ENCODE measurements at regions not wholly inside any gene's neighbourhood (a gene's known extent, or its start where the extent isn't known, plus 50 kb on each side); places are given as distances from the start of the nearest gene placed in this dataset.

DNA sequence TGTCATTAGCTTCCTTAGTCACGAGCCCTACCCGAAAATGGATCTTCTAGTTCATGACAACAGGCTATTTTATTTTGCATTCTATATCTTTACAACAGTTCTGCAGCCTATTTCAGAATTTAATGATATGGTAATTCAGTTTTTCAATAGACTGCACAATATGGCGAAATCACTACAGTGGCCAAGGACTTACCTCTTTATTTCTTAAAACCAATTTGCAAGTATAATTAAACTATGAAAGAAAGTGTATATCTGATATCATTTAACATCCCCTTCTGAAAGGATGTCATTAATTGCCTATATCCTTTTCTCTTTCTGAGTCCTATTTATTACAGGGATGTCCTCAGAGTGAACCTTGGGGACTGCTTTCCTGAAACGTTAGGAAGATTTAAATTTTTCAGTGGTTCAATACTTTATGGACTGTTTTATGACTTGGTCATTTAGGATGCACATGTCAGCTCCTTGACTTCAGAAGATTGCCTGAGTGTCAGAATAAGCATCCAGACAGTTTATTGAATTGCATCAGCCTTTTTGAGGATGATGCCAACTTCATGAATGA, 190.8 kb upstream of the GEMIN8 start:
- TF ChIP-seq EZH2phosphoT487 (IDR thresholded peaks at IDR 0.05; ENCODE audit: borderline replicate concordance, low read depth) (no peak), FOSL2 (IDR thresholded peaks at IDR 0.05; ENCODE audit: borderline replicate concordance, low read depth) (no peak), CHD2 (IDR thresholded peaks at IDR 0.05; ENCODE audit: low read length, partially characterized antibody) (no peak), RFX5 (IDR thresholded peaks at IDR 0.05; ENCODE audit: low read length) (no peak), POLR2AphosphoS5 (IDR thresholded peaks at IDR 0.05; ENCODE audit: low read depth, low read length) (no peak), MXI1 (IDR thresholded peaks at IDR 0.05; ENCODE audit: low read depth, low read length) (no peak), NFIC (IDR thresholded peaks at IDR 0.05; ENCODE audit: borderline replicate concordance) (no peak), MEF2A (IDR thresholded peaks at IDR 0.05; ENCODE audit: borderline replicate concordance, low read depth) (no peak), RCOR1 (IDR thresholded peaks at IDR 0.05; ENCODE audit: low read length) (no peak), GATA2 (CRISPR knock-in tag; IDR thresholded peaks at IDR 0.05) (no peak), FOXJ3 (CRISPR knock-in tag; IDR thresholded peaks at IDR 0.05) (no peak), JUND (IDR thresholded peaks at IDR 0.05) (no peak)
- TF ChIP-seq, protein P1, sequence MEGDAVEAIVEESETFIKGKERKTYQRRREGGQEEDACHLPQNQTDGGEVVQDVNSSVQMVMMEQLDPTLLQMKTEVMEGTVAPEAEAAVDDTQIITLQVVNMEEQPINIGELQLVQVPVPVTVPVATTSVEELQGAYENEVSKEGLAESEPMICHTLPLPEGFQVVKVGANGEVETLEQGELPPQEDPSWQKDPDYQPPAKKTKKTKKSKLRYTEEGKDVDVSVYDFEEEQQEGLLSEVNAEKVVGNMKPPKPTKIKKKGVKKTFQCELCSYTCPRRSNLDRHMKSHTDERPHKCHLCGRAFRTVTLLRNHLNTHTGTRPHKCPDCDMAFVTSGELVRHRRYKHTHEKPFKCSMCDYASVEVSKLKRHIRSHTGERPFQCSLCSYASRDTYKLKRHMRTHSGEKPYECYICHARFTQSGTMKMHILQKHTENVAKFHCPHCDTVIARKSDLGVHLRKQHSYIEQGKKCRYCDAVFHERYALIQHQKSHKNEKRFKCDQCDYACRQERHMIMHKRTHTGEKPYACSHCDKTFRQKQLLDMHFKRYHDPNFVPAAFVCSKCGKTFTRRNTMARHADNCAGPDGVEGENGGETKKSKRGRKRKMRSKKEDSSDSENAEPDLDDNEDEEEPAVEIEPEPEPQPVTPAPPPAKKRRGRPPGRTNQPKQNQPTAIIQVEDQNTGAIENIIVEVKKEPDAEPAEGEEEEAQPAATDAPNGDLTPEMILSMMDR (IDR thresholded peaks at IDR 0.05), result no peak
- TF ChIP-seq, protein P2, sequence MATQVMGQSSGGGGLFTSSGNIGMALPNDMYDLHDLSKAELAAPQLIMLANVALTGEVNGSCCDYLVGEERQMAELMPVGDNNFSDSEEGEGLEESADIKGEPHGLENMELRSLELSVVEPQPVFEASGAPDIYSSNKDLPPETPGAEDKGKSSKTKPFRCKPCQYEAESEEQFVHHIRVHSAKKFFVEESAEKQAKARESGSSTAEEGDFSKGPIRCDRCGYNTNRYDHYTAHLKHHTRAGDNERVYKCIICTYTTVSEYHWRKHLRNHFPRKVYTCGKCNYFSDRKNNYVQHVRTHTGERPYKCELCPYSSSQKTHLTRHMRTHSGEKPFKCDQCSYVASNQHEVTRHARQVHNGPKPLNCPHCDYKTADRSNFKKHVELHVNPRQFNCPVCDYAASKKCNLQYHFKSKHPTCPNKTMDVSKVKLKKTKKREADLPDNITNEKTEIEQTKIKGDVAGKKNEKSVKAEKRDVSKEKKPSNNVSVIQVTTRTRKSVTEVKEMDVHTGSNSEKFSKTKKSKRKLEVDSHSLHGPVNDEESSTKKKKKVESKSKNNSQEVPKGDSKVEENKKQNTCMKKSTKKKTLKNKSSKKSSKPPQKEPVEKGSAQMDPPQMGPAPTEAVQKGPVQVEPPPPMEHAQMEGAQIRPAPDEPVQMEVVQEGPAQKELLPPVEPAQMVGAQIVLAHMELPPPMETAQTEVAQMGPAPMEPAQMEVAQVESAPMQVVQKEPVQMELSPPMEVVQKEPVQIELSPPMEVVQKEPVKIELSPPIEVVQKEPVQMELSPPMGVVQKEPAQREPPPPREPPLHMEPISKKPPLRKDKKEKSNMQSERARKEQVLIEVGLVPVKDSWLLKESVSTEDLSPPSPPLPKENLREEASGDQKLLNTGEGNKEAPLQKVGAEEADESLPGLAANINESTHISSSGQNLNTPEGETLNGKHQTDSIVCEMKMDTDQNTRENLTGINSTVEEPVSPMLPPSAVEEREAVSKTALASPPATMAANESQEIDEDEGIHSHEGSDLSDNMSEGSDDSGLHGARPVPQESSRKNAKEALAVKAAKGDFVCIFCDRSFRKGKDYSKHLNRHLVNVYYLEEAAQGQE (IDR thresholded peaks at IDR 0.05; ENCODE audit: low read depth, low read length), result no peak
- TF ChIP-seq, protein P3, sequence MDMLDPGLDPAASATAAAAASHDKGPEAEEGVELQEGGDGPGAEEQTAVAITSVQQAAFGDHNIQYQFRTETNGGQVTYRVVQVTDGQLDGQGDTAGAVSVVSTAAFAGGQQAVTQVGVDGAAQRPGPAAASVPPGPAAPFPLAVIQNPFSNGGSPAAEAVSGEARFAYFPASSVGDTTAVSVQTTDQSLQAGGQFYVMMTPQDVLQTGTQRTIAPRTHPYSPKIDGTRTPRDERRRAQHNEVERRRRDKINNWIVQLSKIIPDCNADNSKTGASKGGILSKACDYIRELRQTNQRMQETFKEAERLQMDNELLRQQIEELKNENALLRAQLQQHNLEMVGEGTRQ (IDR thresholded peaks at IDR 0.05; ENCODE audit: borderline replicate concordance, low read depth, low read length), result no peak
- TF ChIP-seq, protein P4, sequence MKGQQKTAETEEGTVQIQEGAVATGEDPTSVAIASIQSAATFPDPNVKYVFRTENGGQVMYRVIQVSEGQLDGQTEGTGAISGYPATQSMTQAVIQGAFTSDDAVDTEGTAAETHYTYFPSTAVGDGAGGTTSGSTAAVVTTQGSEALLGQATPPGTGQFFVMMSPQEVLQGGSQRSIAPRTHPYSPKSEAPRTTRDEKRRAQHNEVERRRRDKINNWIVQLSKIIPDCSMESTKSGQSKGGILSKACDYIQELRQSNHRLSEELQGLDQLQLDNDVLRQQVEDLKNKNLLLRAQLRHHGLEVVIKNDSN (IDR thresholded peaks at IDR 0.05; ENCODE audit: borderline replicate concordance, low read depth), result no peak
- TF ChIP-seq, protein P5, sequence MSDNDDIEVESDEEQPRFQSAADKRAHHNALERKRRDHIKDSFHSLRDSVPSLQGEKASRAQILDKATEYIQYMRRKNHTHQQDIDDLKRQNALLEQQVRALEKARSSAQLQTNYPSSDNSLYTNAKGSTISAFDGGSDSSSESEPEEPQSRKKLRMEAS (IDR thresholded peaks at IDR 0.05; ENCODE audit: low read depth), result no peak
- no peaks in the 10 kb centered on the region for H3K9me3 ChIP-seq
- H4K20me1 ChIP-seq (ENCODE audit: insufficient read depth), result no peaks in the 10 kb centered on the region
- no peaks in the 10 kb centered on the region for H3F3A ChIP-seq (replicated peaks; ENCODE audit: insufficient read depth)
- 2% methylated on average over 4 of the region's 4 CpGs for WGBS (ENCODE audit: low lambda C conversion rate)
- H3K9ac ChIP-seq, result no peak overlapping the region
- ChIA-PET CTCF (no interaction called here), POLR2A (no interaction called here)
- H3K4me3 ChIP-seq (ENCODE audit: low read depth in 2 of 2, low read length in 1 of 2), result no peak overlapping the region
- H3K4me2 ChIP-seq, result no peak overlapping the region
- H3K27me3 ChIP-seq (ENCODE audit: insufficient read depth), result no peaks in the 10 kb centered on the region
- no peaks in the 10 kb centered on the region for H3K4me1 ChIP-seq (ENCODE audit: control insufficient read depth in 1 of 2, insufficient read depth in 2 of 2, low read depth in 1 of 2, low read length in 1 of 2)
- no peaks in the 10 kb centered on the region for H3K36me3 ChIP-seq (replicated peaks in 1 of 2; ENCODE audit: control insufficient read depth in 1 of 2, insufficient read depth in 2 of 2, low read length in 1 of 2)
- H2AFZ ChIP-seq (ENCODE audit: low read depth), result no peak overlapping the region
- no peaks in the 10 kb centered on the region for H3K79me2 ChIP-seq (ENCODE audit: insufficient read depth)
- H3K27ac ChIP-seq (ENCODE audit: low read depth in 2 of 2, low read length in 1 of 2), result no peak overlapping the region
- no peak for DNase-seq
- no peaks in the 10 kb centered on the region for H3K9me2 ChIP-seq

Measured in SK-N-SH (cell line).